NCI-H2196 treated with DMSO at 0.1 percent for 48 hours (cell line): ENCODE measurements at regions not wholly inside any gene's neighbourhood (a gene's known extent, or its start where the extent isn't known, plus 50 kb on each side); places are given as distances from the start of the nearest gene placed in this dataset.
"Not testable (repeated sequence)": the region's sequence is repeated elsewhere in the genome, so short reads cannot be mapped to it uniquely, and the experiment has no call there.

Experiments
- DNase-seq: peaks from one replicate; lab custom pipeline; 2025; ENCODE audit not compliant: unreplicated experiment; lab: John Stamatoyannopoulos, UW

DNA sequence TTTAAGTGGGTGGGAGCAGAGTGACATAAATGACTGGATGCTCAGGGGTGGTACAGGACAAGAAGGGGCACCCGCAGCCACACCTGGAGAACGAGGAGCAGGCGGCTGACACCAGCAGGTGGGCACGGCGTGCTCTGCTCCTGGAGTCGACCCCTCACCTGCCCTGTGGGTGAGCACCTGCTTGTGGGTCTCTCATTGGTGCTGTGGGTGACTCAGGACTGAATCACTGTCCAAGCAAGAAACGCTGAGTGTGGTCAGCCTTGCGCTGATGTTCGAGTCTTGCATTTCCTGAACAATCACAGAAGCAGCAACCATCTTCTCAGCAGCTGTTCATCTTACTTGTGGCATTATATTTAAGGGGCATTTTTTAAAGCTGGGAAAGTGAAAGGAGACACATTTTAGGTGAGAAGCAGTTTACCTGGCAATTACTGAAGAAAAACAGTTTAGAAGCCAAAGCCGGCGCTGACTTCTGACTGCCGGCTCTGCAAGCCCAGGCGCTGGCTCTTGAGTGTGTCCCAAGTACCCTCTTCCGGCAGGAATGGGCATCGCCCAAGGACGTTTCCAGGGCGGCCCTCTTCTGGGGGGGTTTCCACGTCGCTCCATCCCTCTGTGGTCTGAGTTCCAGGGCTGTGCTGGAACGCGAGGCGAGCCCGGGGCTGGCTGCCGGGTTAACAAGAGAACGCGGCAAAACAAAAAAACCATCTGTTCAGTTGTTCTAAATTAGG, 145.2 kb upstream of the PFKP start:
- DNase-seq: no peak

DNA sequence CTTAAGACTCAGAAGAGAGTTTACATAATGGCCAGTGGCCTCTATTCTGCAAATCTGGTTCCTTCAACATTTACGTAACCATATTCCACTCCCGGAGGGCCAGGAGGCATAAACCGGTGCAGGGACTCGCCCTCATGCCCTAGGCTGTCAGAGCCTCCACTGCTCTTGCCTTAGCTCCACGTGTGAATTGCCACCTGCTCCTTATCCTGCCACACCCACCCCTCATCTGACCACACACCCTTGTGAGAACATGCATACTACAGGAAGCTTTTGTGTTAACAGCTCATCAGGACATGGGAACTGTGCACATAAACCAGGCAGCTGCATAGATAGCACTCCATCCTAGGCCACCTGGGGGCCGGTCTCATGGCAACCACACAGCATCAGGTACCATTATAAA, 146.7 kb upstream of the PFKP start:
- no peak for DNase-seq

DNA sequence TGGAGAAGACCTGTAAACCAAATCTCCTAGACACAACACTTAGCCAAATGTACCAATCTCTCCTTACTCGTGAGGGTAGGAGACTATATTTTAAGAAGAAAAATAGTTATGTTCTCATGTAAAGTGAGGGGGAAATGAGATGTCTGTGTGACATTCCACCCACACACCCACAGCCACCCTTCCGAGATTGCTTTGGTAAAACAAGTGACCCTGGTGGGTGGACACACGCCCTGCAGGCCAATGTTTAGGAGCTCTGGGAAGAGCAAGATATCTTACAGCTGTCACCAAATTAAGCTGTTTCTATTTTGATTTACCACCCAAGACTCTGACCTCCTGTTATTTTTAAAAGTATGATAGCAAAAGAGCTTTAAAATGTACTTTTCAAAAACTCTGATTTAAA, 147.2 kb upstream of the PFKP start:
- no peak for DNase-seq

DNA sequence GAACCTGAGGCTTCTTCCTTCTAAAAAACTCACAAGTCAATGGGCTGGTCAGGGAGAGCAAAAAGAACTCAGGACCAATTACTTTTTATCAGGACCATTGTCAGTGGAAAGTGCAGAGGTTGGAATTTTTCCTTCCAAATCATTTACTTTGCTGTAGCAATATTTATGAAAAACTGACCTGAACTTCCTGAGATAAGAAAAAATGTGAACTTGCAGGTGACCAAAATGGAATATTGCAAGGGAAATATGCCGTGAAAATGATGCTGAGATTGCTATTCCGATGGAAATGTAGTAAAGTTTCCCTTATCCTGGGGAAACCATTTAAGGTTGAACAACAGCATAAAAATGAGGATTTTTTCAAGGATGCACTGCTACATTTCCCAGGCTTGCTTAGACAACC, 148.3 kb upstream of the PFKP start:
- no peak for DNase-seq

DNA sequence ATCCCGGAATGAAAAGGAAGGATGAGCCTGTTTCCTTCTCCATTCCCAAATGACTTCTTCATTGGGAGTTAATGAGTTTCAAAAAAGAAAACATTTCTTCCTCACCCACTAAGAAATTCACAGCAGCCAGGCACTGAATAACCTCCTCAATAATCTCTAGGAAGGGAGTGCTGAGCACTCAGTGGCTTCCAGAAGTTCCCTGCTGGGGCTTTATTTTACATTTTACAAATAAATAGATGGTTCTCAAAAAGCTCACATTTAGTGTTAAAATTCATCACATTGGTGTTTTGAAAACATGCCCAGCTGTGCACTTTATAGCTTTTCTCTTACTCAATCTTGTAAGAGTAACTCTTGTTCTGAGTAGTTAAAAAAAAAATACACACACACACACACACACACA, 148.9 kb upstream of the PFKP start:
- no peak for DNase-seq

DNA sequence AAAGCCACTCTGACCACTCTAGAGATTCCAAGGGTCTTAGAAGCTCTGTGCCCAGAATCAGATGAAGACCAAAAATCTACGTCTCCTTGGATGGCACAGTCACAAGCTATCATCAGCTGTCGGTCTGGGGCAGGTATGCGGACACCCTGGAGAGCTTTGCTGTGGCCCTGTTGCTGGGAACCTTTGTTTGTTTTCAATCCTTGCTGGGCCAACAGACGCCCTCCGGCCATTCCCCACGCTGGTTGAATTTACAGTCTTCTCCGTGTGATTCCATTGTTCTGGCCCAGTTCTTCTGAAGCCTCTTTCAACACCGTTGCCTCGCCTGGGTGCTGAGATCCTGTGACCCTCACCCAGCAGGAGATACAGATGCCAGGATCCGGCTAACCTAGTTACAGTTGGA, 149.4 kb upstream of the PFKP start:
- no peak for DNase-seq

DNA sequence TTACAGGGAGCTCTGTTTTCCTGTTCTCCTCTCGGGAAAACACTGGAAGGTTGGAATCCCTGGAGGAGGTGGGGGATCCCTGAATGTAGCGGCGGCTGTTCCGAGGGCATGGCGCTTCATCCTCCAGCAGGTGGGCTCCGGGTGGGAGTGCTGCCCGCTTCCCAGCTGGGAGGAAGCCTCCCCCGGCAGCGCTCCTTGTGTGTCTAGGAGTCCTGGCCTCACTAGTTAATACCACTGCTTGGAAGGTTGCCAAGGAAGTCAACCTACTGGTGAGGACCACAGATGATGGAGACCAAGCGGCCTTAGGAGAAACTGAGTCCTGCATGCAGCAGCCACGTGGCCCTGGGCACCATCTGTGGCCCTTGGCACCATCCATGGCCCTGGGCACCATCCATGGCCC, 151.9 kb upstream of the PFKP start:
- DNase-seq: no peak

DNA sequence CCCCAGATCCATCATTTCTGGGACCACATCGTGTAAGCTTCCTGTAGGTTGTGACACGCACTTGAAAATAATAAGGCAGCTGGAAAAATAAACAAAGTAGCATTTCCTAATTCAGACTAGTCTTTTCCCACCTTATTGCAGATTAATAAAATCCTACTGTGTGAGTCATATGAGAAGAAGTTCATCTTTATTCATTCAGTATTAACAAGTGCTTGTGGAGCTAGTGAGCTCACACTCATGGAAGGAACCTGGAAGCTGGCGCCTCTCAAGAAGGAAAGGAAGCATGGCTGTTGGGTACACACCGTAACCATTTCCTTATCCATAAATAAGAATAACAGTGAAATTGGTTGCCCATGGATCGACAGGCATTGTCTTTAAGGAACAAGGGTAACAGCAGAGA, 152.6 kb upstream of the PFKP start:
- DNase-seq: no peak

DNA sequence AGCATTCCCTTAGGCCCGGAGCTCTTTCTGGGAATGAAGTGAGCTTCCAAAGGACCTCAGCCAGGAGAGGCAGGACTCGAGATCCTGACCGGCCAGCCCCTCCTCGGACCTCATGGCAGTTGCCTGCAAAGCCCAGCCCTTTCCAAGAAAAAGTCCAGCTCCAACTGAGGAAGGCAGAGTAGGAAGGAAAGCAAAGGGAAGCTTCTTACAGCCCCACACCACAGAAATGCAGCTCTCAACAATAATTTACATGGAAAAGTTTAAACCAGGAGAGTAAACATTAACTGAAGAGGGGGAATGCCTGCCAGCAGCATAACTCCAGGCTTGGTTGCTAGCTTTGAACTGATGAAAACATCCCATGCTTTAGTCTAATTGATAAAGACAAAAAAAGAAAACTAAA, 153.9 kb upstream of the PFKP start:
- no peak for DNase-seq

DNA sequence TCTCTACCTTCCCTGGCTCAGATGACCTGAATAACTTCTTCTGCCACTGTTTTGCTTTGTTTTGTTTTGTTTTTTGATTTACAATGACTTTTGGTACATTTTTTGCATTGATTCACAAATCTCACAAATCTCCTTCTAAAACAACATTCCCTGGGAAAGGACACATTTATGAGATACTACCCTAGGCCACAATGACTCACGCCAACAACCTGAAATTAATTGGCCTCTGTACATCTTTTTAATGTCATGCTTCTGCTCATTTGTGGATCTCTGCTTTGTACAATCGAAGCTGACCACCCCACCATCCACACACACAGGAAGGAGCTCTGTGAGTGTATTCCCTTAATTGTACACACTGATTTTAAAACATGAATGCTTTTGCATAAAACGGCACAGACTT, 156.7 kb upstream of the PFKP start:
- no peak for DNase-seq

DNA sequence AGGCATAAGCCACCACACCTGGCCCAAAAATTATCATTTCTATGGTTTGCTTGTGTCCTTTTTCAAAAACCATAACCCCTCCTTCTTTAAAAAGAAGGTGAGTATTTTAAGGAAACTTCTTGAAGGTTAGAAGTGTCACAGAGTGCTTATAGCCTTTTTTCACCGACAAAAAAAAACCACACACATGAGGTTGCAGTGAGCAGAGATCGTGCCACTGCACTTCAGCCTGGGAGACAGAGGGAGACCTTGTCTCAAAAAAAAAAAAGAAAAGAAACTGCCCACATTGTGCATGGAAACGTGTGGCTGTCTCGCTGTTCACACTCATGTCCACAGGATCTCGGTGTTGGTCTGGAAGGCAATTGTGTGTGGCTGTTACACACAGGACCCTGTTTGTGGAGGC, 157.4 kb upstream of the PFKP start:
- DNase-seq: no peak

DNA sequence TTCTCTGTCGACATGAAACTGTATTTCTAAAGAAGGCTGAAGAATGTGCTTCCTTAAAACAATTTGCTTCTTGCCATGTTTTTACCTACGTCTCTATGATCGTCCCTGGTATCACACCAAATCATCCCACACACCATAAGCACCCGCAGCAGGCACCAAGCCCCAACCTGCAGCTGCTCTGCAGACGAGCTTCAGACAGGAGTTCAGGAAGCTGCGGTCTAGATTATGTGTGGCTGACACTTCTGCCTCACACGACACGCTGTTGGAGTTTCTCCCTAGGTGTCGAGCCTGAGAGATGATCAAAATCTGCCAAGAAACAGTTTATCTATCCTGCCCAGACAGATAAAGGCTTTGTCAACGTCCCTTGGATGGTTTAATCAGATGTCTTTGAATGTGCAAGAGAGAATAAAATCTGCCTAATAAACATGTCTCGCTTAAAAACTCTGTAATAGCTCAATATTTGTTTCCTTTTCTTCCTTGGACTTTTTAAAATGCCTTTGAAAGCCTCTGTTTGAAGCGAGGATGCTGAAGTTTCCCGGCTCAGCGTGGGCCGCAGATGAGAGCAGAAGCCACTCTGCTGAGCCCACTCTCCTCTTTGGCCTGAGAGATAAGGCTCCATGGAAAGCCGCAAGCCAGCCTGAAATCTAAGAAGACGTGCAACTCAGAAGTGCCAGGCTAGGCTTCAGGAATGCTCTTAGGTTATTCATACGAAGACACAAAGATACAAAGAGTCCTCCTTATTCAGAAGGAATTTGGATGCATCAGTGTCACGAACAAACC, 158.3 kb upstream of the PFKP start:
- DNase-seq: no peak

DNA sequence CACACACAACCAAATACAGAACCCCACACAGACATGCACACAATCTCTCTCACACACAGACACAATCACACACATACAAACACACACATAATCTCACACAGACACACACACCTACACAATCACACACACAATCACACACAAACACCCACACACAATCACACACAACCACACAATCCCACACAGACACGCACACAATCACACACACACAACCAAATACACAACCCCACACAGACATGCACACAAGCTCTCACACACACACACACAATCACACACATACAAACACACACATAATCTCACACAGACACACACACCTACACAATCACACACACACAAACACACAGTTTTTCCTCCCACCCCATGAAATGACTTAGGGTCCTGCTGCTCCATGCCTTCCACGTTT, 160.4 kb upstream of the PFKP start:
- DNase-seq: no peak

DNA sequence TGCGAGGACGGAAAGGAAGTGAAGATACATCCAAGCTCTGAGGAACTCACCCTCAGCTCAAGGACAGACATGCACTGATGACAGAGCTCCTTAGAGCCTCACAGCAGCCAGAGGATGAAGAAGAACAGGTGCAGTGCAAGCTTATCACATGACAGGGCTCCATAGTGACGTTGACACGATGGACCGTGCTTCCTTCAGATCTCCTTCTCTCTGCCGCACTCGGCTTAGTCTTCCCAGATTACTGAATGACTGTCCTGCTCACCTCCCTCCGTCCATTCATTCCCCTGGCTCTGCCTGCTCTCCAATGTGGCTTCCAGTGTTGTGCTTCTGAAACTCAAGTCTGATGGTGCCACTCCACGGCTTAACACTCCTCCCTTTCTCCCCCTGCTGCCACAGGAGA, 161.5 kb upstream of the PFKP start:
- no peak for DNase-seq

DNA sequence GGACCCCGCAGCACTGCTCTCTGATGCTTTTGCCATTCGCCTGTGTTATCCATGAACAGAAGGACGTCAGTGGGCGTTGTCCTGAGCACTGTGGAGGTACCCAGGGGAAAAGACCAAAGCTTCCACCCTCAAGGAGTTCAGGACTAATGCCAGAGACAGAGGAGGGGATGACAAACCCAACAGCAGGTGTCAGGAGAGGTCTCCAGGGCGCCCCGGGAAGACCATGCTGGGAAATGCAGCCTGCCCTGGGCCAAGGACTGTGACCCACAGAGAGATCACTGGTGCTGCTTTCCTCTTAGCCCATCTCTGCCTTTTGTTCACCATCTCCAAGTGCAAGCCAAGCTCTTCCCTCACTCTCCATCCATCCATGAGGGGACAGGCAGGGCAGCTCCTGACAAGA, 166.8 kb upstream of the PFKP start:
- DNase-seq: no peak

DNA sequence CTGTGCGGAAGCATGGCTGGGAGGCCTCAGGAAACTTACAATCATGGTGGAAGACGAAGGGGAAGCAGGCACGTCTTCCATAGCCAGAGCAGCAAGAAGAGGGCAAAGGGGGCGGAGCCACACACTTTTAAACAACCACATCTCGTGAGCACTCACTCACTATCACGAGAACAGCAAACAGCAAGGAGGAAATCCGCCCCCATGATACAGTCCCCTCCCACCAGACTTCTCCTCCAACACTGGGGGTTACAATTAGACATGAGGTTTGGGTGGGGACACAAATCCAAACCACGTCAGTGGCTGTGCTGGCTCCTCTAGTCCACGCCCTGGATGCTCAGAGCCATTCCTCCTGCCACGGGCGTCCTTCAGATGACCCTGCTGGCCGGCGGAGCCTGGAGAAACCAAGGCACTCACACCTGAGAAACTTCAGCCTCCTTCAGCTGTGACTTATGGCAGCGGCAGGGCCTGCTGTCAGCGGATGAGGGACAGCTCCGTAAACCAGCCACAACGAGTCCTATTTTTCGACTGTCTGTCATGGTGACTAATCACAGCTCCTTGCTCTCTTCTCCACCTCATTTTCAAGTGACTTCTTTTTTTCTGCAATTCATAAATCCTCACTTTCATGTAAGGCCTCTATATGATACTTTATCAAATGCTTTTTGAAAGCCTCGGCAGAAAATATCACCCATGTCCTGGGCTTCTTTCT, 167.9 kb upstream of the PFKP start:
- DNase-seq: no peak

DNA sequence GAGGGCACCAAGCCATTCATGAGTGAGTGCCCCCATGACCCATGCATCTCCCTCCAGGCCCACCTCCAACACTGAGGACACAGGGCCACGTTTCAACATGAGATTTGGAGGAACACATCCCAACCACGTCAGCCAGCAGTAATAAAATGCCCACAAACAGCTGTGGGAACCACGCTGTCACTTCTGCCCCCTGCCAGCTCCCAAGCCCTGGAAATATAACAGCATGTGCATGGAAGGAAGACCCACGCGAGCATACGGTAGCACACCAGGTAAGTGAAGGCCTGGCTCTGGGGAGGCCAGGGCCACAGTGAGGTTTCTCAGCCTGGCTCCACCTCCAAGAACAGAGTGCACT, 168.9 kb upstream of the PFKP start:
- no peak for DNase-seq

DNA sequence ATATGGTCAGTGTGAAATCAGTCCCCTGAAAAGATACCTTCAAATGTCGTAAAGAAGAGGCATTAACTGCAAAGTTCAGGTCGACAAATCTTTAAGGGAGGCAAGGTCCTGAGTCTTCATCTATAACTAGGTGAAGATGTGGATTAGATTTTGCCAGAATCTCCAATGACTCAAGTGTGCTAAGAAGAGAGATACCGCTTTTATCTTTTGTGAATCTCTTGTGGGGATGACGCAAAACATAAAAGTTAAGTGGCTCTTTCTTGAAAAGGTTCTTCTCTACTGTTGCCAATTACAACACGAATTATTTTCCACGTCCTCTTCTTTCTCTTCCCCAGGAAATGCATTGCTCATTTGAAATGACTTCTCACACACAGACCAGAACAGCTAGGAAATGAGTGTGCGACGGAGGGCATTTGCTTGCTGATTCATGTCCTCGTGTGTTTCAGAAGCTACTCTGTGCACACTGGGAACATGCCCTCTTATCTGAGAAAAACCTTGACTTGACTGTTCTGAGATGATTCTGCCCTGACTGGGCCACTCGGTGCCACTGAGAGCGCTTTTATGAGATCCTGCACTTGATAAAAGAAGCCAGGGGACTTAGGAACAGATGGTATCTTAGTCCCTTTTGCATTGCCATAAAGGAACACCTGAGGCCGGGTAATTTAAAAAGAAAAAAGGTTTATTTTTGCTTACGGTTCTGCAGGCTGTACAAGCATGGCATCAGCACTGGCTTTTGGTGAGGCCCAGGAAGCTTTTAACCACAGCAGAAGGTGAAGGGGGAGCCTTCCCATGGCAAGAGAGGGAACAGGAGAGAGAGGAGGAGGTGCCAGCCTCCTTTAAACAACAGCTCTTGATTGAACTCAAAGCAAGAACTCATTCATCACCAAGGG, 169.5 kb upstream of the PFKP start:
- no peak for DNase-seq

DNA sequence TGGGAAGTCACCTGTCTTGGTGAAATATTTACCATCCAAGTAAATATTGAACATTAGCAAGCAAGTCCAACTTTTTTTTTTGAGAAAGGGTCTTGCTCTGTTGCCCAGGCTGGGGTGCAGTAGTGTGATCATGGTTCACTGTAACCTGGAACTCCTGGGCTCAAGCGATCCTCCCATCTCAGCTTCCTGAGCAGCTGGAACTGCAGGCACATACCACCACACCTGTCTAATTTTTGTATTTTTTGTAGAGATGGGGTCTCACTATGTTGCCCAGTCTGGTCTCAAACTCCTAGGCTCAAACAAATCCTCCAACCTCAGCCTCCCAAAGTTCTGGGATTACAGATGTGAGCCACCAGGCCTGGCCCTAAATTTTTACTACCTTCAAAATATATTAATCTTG, 171.0 kb upstream of the PFKP start:
- DNase-seq: not testable (repeated sequence)

DNA sequence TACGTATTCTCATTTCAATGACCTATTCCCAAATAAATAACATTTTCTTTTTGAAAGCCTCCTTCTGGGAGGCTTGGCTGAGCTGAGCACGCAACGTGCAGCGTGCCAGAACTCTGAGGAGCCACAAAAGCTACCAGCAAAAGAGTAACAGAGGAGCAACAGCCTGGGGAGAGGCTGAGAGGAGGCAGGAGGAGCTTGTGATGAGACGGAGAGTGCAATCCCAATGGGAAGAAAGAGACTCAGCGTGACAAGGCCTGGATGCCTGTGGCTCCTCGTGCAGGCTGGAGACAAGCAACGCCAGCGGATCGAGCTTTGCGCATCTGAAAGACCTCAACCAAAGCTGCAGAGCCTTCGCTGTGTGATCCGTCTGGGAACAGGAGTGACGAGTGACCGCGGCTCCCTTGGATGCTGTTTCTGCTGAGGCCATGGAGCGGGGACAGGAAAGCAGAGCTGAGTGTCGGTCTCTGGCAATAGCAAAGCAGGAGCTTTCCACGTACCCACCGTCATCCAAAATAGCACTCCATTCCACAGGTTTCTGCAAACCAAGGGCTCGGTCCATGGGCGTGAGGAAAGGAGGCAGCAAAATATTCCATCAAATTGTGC, 171.7 kb upstream of the PFKP start:
- DNase-seq: no peak

DNA sequence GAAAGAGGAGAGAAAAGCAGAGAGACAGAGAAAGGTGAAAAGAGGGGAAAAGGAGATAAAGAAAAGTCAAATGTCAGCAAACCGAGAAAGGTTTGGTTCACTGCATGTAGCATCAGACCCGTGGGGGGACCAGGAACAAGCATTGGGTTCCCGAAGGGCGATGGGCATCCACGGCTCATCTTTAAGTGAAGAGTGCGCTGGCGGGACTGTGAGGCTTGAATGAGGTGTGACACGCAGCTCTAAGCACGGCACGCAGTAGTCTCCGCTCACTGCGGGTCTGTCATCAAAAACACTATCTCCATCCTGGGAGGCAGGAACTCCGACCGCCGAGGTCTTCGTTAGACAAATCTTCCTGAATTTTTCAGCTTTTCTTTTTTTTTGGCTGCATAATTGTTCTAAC, 173.4 kb upstream of the PFKP start:
- no peak for DNase-seq
